Trophoblast cell (in vitro differentiated cells and primary cell): ENCODE measurements at regions not wholly inside any gene's neighbourhood (a gene's known extent, or its start where the extent isn't known, plus 50 kb on each side); places are given as distances from the start of the nearest gene placed in this dataset.

ENCODE experiments used
- DNase-seq, 2 donors: peaks; one replicate each; pipeline ENCODE4 v3.0.0-alpha.2; 2016
- H2AFZ ChIP-seq: 2 replicates; pipeline ENCODE4 v1.6.1; 2013; ENCODE audit warnings: low read length, moderate library complexity, mild to moderate bottlenecking; ENCODE audit not compliant: insufficient read depth, poor library complexity
- H2AK5ac ChIP-seq: 2 replicates; pipeline ENCODE4 v1.6.1; 2013; ENCODE audit warnings: mild to moderate bottlenecking, low read length
- H2BK120ac ChIP-seq: 2 replicates; pipeline ENCODE4 v1.6.1; 2013; ENCODE audit warnings: low read length, mild to moderate bottlenecking, moderate library complexity; ENCODE audit not compliant: insufficient read depth, poor library complexity
- H2BK12ac ChIP-seq: 2 replicates; pipeline ENCODE4 v1.6.1; 2013; ENCODE audit warnings: mild to moderate bottlenecking, low read length, moderate library complexity
- H2BK5ac ChIP-seq: 2 replicates; pipeline ENCODE4 v1.6.1; 2013; ENCODE audit warnings: low read length, low read depth, moderate library complexity, mild to moderate bottlenecking; ENCODE audit not compliant: poor library complexity
- H3K14ac ChIP-seq: 2 replicates; pipeline ENCODE4 v1.6.1; 2013; ENCODE audit warnings: mild to moderate bottlenecking, low read length
- H3K18ac ChIP-seq: 2 replicates; pipeline ENCODE4 v1.6.1; 2013; ENCODE audit warnings: mild to moderate bottlenecking, low read length
- H3K23ac ChIP-seq: 2 replicates; pipeline ENCODE4 v1.6.1; 2013; ENCODE audit warnings: low read length
- H3K27ac ChIP-seq: 2 replicates; pipeline ENCODE4 v1.5.1; 2013; ENCODE audit warnings: low read depth, mild to moderate bottlenecking, inconsistent platforms, low read length, moderate library complexity
- H3K27me3 ChIP-seq: 2 replicates; pipeline ENCODE4 v1.6.1; 2013; ENCODE audit warnings: inconsistent platforms, mild to moderate bottlenecking, low read length, moderate library complexity; ENCODE audit not compliant: insufficient read depth
- H3K36me3 ChIP-seq, 2 experiments: 1 replicate in 1 of 2; 2 replicates in 1 of 2; pipeline ENCODE4 v1.6.1; 2013; ENCODE audit warnings: low read length in 2 of 2, mild to moderate bottlenecking in 2 of 2, moderate library complexity in 1 of 2; ENCODE audit not compliant: insufficient read depth in 2 of 2, control insufficient read depth in 1 of 2
- H3K4ac ChIP-seq: 2 replicates; pipeline ENCODE4 v1.6.1; 2013; ENCODE audit warnings: low read depth, mild to moderate bottlenecking, low read length, moderate library complexity
- H3K4me1 ChIP-seq, 2 experiments: 1 replicate in 1 of 2; 2 replicates in 1 of 2; pipeline ENCODE4 v1.6.1; 2013; ENCODE audit warnings: low read length in 2 of 2, mild to moderate bottlenecking in 2 of 2, moderate library complexity in 1 of 2; ENCODE audit not compliant: insufficient read depth in 2 of 2, control insufficient read depth in 1 of 2
- H3K4me2 ChIP-seq: 2 replicates; pipeline ENCODE4 v1.6.1; 2013; ENCODE audit warnings: inconsistent platforms, mild to moderate bottlenecking, low read length, moderate library complexity
- H3K4me3 ChIP-seq: 2 replicates; pipeline ENCODE4 v1.5.1; 2013; ENCODE audit warnings: mild to moderate bottlenecking, low read depth, low read length, inconsistent platforms
- H3K79me1 ChIP-seq: one replicate; pipeline ENCODE4 v1.6.1; 2013; ENCODE audit warnings: low read length
- H3K79me2 ChIP-seq: 2 replicates; pipeline ENCODE4 v1.6.1; 2013; ENCODE audit warnings: low read length, mild to moderate bottlenecking; ENCODE audit not compliant: control insufficient read depth, insufficient read depth, poor library complexity
- H3K9ac ChIP-seq: 2 replicates; pipeline ENCODE4 v1.6.1; 2013; ENCODE audit warnings: mild to moderate bottlenecking, low read length
- H3K9me3 ChIP-seq: 2 replicates; pipeline ENCODE4 v1.6.1; 2013; ENCODE audit warnings: low read depth, mild to moderate bottlenecking, control low read depth, inconsistent platforms, low read length; ENCODE audit not compliant: insufficient read depth
- H4K12ac ChIP-seq: 2 replicates; pipeline ENCODE4 v1.6.1; 2013; ENCODE audit warnings: low read depth, mild to moderate bottlenecking, low read length, moderate library complexity
- H4K8ac ChIP-seq: 2 replicates; pipeline ENCODE4 v1.6.1; 2013; ENCODE audit warnings: low read depth, mild to moderate bottlenecking, low read length, moderate library complexity
- H4K91ac ChIP-seq: one replicate; pipeline ENCODE4 v1.6.1; 2013; ENCODE audit warnings: low read depth, mild to moderate bottlenecking, low read length, moderate library complexity
- WGBS: extraction: QIAGEN DNeasy Blood & Tissue Kit; methylation state at CpG from one replicate; pipeline ENCODE4 v1.1.7; 2013; ENCODE audit warnings: missing lambda C conversion rate; ENCODE audit not compliant: insufficient read length, insufficient coverage; ENCODE audit errors: extremely low coverage; 5-methylcytosine and 5-hydroxymethylcytosine counted together

DNA sequence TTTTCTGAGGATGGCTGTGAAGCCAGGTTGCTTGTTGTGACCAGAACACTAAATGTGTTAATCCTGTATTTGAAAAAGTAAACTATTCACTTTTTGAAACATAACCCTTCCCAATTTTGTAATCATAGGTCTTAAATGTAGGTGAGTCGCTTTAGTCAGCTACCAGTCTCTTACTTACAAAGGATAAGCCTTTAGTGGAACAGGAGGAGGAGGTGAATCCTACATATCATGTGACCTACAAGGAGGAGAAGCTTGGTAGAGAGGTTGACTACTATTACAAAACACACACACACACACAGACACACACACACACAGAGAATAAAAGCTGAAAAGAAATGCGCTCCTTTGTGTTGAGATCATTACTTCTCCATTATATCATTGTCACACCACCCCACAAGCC is 59.9 kb upstream of the SPAG16 start:
- Histone ChIP-seq H3K27me3 (no peaks in the 10 kb centered on the region), H2BK12ac (no peak overlapping the region), H3K36me3 (no peaks in the 10 kb centered on the region), H3K14ac (no peak overlapping the region), H3K4me1 (no peaks in the 10 kb centered on the region), H3K79me2 (no peaks in the 10 kb centered on the region), H4K12ac (no peak overlapping the region), H3K18ac (no peak overlapping the region), H3K4ac (no peak overlapping the region), H2AFZ (no peak overlapping the region), H4K8ac (no peak overlapping the region), H2BK5ac (no peak overlapping the region), H3K4me2 (no peak overlapping the region), H3K79me1 (no peaks in the 10 kb centered on the region), H3K9me3 (no peaks in the 10 kb centered on the region), H2BK120ac (no peak overlapping the region), H4K91ac (no peak overlapping the region), H3K4me3 (no peak overlapping the region), H3K23ac (no peak overlapping the region), H2AK5ac (no peak overlapping the region), H3K27ac (no peak overlapping the region), H3K9ac (no peak overlapping the region)
- WGBS, result no CpG with 5 or more reads among the region's 2 CpGs
- DNase-seq, result no peak

GRCh38 chr2:213225866-213226265 is 58.4 kb upstream of the SPAG16 start:
- Histone ChIP-seq H2BK12ac (no peak overlapping the region), H3K27me3 (no peaks in the 10 kb centered on the region), H4K91ac (no peak overlapping the region), H3K36me3 (no peaks in the 10 kb centered on the region), H3K23ac (no peak overlapping the region), H2BK120ac (no peak overlapping the region), H3K4me1 (peaks cover 0 to 1% of the 10 kb centered on the region in 2 experiments), H3K79me2 (no peaks in the 10 kb centered on the region), H2BK5ac (no peak overlapping the region), H3K4me2 (no peak overlapping the region), H2AK5ac (no peak overlapping the region), H3K9ac (no peak overlapping the region), H3K14ac (no peak overlapping the region), H3K9me3 (no peaks in the 10 kb centered on the region), H3K79me1 (no peaks in the 10 kb centered on the region), H3K18ac (no peak overlapping the region), H3K27ac (no peak overlapping the region), H2AFZ (no peak overlapping the region), H4K12ac (no peak overlapping the region), H3K4ac (no peak overlapping the region), H3K4me3 (no peak overlapping the region), H4K8ac (no peak overlapping the region)
- WGBS, result no CpG with 5 or more reads among the region's 4 CpGs
- DNase-seq, result no peak

DNA sequence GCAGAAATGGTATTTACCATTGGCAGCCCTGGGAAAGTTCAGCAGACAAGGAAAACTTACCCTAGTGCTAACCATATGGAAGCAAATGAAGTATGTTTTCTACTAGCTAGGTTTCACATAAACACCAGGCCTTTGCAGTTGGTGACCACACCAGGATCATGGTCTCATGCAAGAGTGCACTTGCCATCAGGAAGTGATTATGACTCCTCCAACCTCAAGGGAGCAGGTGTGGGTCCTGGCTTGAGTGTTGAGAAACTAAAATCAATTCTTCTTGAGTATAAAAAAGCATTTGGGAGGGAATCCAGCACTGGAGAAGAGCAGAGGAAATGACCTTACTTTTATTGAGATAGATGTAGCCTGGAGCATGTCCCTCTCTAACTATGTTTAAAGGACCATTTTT is 56.8 kb upstream of the SPAG16 start:
- Histone ChIP-seq H3K9me3 (no peaks in the 10 kb centered on the region), H4K8ac (no peak overlapping the region), H3K27ac (no peak overlapping the region), H2BK120ac (no peak overlapping the region), H2AK5ac (no peak overlapping the region), H3K18ac (no peak overlapping the region), H3K27me3 (no peaks in the 10 kb centered on the region), H3K4ac (no peak overlapping the region), H4K12ac (no peak overlapping the region), H2AFZ (no peak overlapping the region), H3K79me1 (no peaks in the 10 kb centered on the region), H2BK12ac (no peak overlapping the region), H3K79me2 (no peaks in the 10 kb centered on the region), H3K23ac (no peak overlapping the region), H3K36me3 (no peaks in the 10 kb centered on the region), H3K4me3 (no peak overlapping the region), H4K91ac (no peak overlapping the region), H3K9ac (no peak overlapping the region), H3K4me1 (peaks cover 0 to 1% of the 10 kb centered on the region in 2 experiments), H2BK5ac (no peak overlapping the region), H3K14ac (no peak overlapping the region), H3K4me2 (no peak overlapping the region)
- no peak for DNase-seq

DNA sequence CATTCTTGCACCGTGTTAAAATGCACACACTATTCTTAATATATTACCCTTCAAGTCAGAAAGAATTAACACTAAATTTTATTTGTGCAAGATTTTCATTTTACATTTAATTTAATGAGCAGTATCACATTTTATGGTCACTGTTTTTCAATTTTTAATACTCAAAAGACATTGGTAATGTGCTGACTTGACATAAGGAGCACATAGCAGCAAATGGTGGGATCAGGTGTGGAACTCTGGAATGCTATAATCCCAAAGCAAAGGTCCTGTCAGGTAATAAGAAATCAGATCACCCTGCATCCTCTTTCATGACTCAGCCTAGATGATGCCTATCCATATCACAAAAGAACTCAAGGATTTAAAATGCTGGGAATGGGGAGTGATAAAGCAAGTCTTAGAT is 55.6 kb upstream of the SPAG16 start:
- Histone ChIP-seq H3K9ac (no peak overlapping the region), H2BK120ac (no peak overlapping the region), H2BK5ac (no peak overlapping the region), H2BK12ac (no peak overlapping the region), H3K79me2 (no peaks in the 10 kb centered on the region), H4K8ac (no peak overlapping the region), H3K79me1 (no peaks in the 10 kb centered on the region), H2AFZ (no peak overlapping the region), H3K27ac (no peak overlapping the region), H4K91ac (no peak overlapping the region), H2AK5ac (no peak overlapping the region), H3K9me3 (no peaks in the 10 kb centered on the region), H3K4ac (no peak overlapping the region), H3K18ac (no peak overlapping the region), H3K14ac (no peak overlapping the region), H3K4me3 (no peak overlapping the region), H4K12ac (no peak overlapping the region), H3K27me3 (no peaks in the 10 kb centered on the region), H3K36me3 (no peaks in the 10 kb centered on the region), H3K4me1 (peaks cover 0 to 1% of the 10 kb centered on the region in 2 experiments), H3K4me2 (no peak overlapping the region), H3K23ac (no peak overlapping the region)
- whole genome bisulfite sequencing, result no CpG with 5 or more reads among the region's 1 CpG
- no peak for DNase-seq
